ENCODE measurements at regions not wholly inside any gene's neighbourhood (a gene's known extent, or its start where the extent isn't known, plus 50 kb on each side); places are given as distances from the start of the nearest gene placed in this dataset.

DNA sequence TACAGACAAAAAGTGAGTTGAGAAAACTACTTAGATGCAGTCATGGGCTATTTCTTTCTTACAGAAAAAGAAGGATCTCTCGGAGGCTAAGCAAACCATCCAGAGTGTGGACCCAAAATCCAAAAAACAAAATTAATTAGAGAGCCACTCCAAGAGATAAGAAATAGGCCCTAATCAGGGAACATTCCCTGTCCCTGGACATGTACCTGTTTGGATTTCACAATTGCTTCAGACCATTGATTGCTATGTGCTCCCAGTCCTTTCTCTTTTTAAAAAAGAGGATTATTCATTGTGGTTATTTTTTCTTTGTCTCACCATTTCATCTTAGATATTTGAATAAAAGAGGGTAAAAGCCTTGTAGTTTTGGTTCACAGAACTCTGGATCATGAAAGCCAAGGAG is 549.9 kb downstream of the ETNK1 start:
- no peaks in the 10 kb centered on the region for H3K36me3 ChIP-seq
- H3K4me3 ChIP-seq: no peak overlapping the region
- peaks cover 0 to 20% (median 3%) of the 10 kb centered on the region in 8 donors for H3K9me3 ChIP-seq
- intact Hi-C loops (cut with DNase I; ENCODE audit: low total_unique reads): no loop called here
- H3K4me1 ChIP-seq: no peaks in the 10 kb centered on the region
- no peak for DNase-seq
- 46 to 95% (median 86%) methylated on average over 1 of the region's 1 CpG for WGBS, 5 donors
- H3K27ac ChIP-seq: no peak overlapping the region
- TF ChIP-seq, protein P1, sequence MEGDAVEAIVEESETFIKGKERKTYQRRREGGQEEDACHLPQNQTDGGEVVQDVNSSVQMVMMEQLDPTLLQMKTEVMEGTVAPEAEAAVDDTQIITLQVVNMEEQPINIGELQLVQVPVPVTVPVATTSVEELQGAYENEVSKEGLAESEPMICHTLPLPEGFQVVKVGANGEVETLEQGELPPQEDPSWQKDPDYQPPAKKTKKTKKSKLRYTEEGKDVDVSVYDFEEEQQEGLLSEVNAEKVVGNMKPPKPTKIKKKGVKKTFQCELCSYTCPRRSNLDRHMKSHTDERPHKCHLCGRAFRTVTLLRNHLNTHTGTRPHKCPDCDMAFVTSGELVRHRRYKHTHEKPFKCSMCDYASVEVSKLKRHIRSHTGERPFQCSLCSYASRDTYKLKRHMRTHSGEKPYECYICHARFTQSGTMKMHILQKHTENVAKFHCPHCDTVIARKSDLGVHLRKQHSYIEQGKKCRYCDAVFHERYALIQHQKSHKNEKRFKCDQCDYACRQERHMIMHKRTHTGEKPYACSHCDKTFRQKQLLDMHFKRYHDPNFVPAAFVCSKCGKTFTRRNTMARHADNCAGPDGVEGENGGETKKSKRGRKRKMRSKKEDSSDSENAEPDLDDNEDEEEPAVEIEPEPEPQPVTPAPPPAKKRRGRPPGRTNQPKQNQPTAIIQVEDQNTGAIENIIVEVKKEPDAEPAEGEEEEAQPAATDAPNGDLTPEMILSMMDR (IDR thresholded peaks at IDR 0.05 in 8 of 11, conservative IDR thresholded peaks at IDR 0.05 in 3 of 11): no peak
- no peak for TF ChIP-seq POLR2AphosphoS5 (IDR thresholded peaks at IDR 0.05)
- no peak for TF ChIP-seq POLR2A (IDR thresholded peaks at IDR 0.05)
- no peaks in the 10 kb centered on the region for H3K27me3 ChIP-seq (replicated peaks in 1 of 7)

DNA sequence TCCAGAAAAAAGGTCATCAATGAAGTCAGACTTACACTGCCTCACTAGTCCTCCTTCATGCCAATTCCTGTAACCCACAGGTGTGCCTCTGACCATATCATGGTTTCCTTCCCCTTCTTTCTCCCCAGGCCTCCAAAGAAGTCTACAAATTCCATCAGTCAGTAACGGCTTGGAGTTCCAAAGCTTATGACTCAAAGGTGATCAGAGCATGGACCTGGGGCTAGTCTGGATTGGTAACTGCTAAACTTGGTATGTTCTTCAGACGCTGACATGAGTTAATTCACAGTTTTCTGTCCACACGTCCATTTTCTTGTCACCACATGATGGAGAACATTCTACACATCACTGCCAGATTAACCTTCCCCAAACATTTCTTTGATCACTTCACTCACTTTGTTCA is 560.4 kb downstream of the ETNK1 start:
- intact Hi-C loops (cut with DNase I; ENCODE audit: low total_unique reads): no loop called here
- TF ChIP-seq POLR2A (IDR thresholded peaks at IDR 0.05) (no peak), POLR2AphosphoS5 (IDR thresholded peaks at IDR 0.05) (no peak)
- TF ChIP-seq, protein P1 (IDR thresholded peaks at IDR 0.05 in 8 of 11, conservative IDR thresholded peaks at IDR 0.05 in 3 of 11): no peak
- Histone ChIP-seq H3K4me1 (no peaks in the 10 kb centered on the region), H3K27me3 (replicated peaks in 1 of 7) (peaks cover 0 to 3% (median 0%) of the 10 kb centered on the region in 7 donors), H3K36me3 (no peaks in the 10 kb centered on the region), H3K27ac (no peak overlapping the region), H3K9me3 (no peaks in the 10 kb centered on the region), H3K4me3 (no peak overlapping the region)
- WGBS, 5 donors: 63 to 79% (median 73%) methylated on average over 3 of the region's 3 CpGs
- no peak for DNase-seq

DNA sequence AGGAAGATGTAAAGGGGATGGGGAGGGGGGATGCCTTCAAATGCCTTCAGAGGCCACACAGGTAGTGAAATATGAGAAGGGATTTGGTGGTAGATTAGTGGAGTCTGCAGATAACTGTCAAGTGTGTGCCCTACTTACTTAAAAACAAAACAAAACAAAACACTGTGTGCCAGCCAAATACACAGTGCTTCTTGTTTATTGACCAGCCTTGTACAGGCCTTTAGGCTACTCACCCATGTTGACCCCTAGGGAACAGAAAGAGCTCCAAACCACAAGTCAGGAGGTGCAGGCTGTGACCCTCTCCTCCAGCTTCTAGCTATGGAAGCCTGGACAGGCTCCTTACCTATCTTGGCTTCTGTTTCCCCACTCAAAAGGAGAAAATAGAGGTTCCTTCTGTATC is 562.0 kb downstream of the ETNK1 start:
- H3K36me3 ChIP-seq: no peaks in the 10 kb centered on the region
- no peaks in the 10 kb centered on the region for H3K9me3 ChIP-seq
- DNase-seq: no peak
- TF ChIP-seq, protein P1 (IDR thresholded peaks at IDR 0.05 in 8 of 11, conservative IDR thresholded peaks at IDR 0.05 in 3 of 11): no peak
- TF ChIP-seq POLR2A (IDR thresholded peaks at IDR 0.05) (no peak), POLR2AphosphoS5 (IDR thresholded peaks at IDR 0.05) (no peak)
- no peak overlapping the region for H3K4me3 ChIP-seq
- H3K27ac ChIP-seq: no peak overlapping the region
- H3K27me3 ChIP-seq (replicated peaks in 1 of 7): peaks cover 0 to 3% (median 0%) of the 10 kb centered on the region in 7 donors
- intact Hi-C loops (cut with DNase I; ENCODE audit: low total_unique reads): no loop called here
- H3K4me1 ChIP-seq: no peaks in the 10 kb centered on the region

DNA sequence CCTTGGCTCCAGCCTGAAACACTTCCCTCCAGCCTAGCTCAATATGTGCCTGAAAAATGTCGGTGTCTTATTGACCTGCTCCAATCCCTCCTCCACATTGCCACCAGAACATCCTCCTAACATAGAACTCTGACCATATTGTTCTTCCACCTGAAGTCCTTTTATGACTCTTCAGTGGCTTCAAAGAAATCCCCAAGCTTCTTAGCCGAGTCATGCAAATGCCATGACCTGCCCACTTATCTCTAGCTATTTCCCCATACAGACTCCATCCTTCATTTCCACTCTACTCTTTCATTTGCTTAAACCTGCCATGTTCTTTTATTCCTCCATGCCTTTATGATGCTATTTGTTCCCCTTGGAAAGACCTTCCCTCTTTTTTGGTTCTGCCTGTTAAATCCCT is 568.6 kb downstream of the ETNK1 start:
- H3K36me3 ChIP-seq: no peaks in the 10 kb centered on the region
- 69 to 87% (median 84%) methylated on average over 2 of the region's 2 CpGs for WGBS, 5 donors
- intact Hi-C loops (cut with DNase I; ENCODE audit: low total_unique reads): no loop called here
- H3K27me3 ChIP-seq (replicated peaks in 1 of 7): no peaks in the 10 kb centered on the region
- DNase-seq: no peak
- H3K4me1 ChIP-seq: no peaks in the 10 kb centered on the region
- H3K27ac ChIP-seq: no peak overlapping the region
- no peak overlapping the region for H3K4me3 ChIP-seq
- H3K9me3 ChIP-seq: no peaks in the 10 kb centered on the region
- TF ChIP-seq POLR2A (IDR thresholded peaks at IDR 0.05): no peak
- no peak for TF ChIP-seq POLR2AphosphoS5 (IDR thresholded peaks at IDR 0.05)
- TF ChIP-seq, protein P1 (IDR thresholded peaks at IDR 0.05 in 8 of 11, conservative IDR thresholded peaks at IDR 0.05 in 3 of 11): no peak

All from spleen (tissue), 11 donors.